HepG2 (cell line): ENCODE measurements at regions not wholly inside any gene's neighbourhood (a gene's known extent, or its start where the extent isn't known, plus 50 kb on each side); places are given as distances from the start of the nearest gene placed in this dataset.

ENCODE experiments used
- ATAC-seq: fragments of 200-7000 bp; cut with Tn5 transposase; 3 replicates; pipeline ENCODE4 v1.9.1; 2020; ENCODE audit warnings: mild to moderate bottlenecking, moderate library complexity
- BruUV-seq: library from RNA; stranded (reverse); fragments of 400-500 nt; replicated peaks from 2 replicates; lab custom pipeline; 2021; lab: Mats Ljungman, UMichigan
- CTCF ChIA-PET: fragments of 300-600 bp; formaldehyde crosslinking; extraction: SDS; loops from one replicate; lab custom pipeline; 2021; ENCODE audit warnings: low total read pairs, inconsistent platforms, low intra/inter-chr PET ratio; lab: Yijun Ruan, JAX
- POLR2A ChIA-PET: fragments of 350-600 bp; sonication (Branson Sonifier 250); formaldehyde crosslinking; loops from one replicate; lab custom pipeline; 2020; ENCODE audit warnings: antibody characterized with exemption, inconsistent platforms; lab: Yijun Ruan, JAX
- DNase-seq: peaks from one replicate; pipeline ENCODE4 v3.0.0-alpha.2; 2015; ENCODE audit warnings: low spot score
- FAIRE-seq: peaks from 3 replicates; lab custom pipeline; 2011; peaks lifted over from hg19 to GRCh38; lab: Jason Lieb, UNC
- H2AFZ ChIP-seq: one replicate; pipeline ENCODE4 v1.6.1; 2011; ENCODE audit warnings: low read length, inconsistent platforms
- H3K27ac ChIP-seq: fragments of 300-600 bp; 3 replicates; pipeline ENCODE4 v1.8.0; 2011; ENCODE audit warnings: mixed run types, mild to moderate bottlenecking, mixed read lengths, low read length, inconsistent platforms; ENCODE audit not compliant: insufficient read depth; ENCODE audit errors: extremely low read length
- H3K27me3 ChIP-seq, 2 experiments: fragments of 200-600 bp in 1 of 2; 2 replicates in 1 of 2; 3 replicates in 1 of 2; pipeline versions ENCODE4 v1.6.0 to v1.8.0; 2011; ENCODE audit warnings: low read length in 2 of 2, mild to moderate bottlenecking in 2 of 2, moderate library complexity in 2 of 2, inconsistent platforms in 1 of 2; ENCODE audit not compliant: insufficient read depth in 2 of 2, control insufficient read depth in 1 of 2
- H3K36me3 ChIP-seq, 2 experiments: fragments of 200-600 bp in 1 of 2; replicated peaks in 1 of 2; 2 replicates in 1 of 2; 3 replicates in 1 of 2; pipeline versions ENCODE4 v1.5.1 to v1.8.0; 2011; ENCODE audit warnings: low read length in 2 of 2, inconsistent platforms in 1 of 2; ENCODE audit not compliant: insufficient read depth in 2 of 2, control insufficient read depth in 1 of 2
- H3K4me1 ChIP-seq: 2 replicates; pipeline ENCODE4 v1.5.1; 2012; ENCODE audit warnings: low read length, inconsistent platforms; ENCODE audit not compliant: insufficient read depth
- H3K4me2 ChIP-seq: 2 replicates; pipeline ENCODE4 v1.6.0; 2011; ENCODE audit warnings: low read depth, low read length, inconsistent platforms
- H3K4me3 ChIP-seq, 3 experiments: fragments of 200-600 bp in 1 of 3; sonication (generic), shearing (Covaris generic) in 1 of 3; replicated peaks in 1 of 3; 2 replicates each; pipeline ENCODE4 v1.5.1; 2011 to 2016; ENCODE audit warnings: low read length in 3 of 3, inconsistent platforms in 2 of 3, low read depth in 2 of 3, mild to moderate bottlenecking in 2 of 3, control low read depth in 1 of 3, mixed read lengths in 1 of 3; ENCODE audit not compliant: insufficient read depth in 1 of 3
- H3K79me2 ChIP-seq: one replicate; pipeline ENCODE4 v1.6.1; 2011; ENCODE audit warnings: low read length, inconsistent platforms; ENCODE audit not compliant: insufficient read depth
- H3K9ac ChIP-seq: 2 replicates; pipeline ENCODE4 v1.6.0; 2011; ENCODE audit warnings: mild to moderate bottlenecking, low read depth, low read length, inconsistent platforms; ENCODE audit not compliant: insufficient read depth
- H3K9me3 ChIP-seq: 2 replicates; pipeline ENCODE4 v1.5.1; 2012; ENCODE audit warnings: mild to moderate bottlenecking, low read length
- H4K20me1 ChIP-seq: 2 replicates; pipeline ENCODE4 v1.6.0; 2011; ENCODE audit warnings: inconsistent platforms, mild to moderate bottlenecking, low read length, moderate library complexity; ENCODE audit not compliant: insufficient read depth
- IRF2 ChIP-seq: IDR thresholded peaks from 2 replicates; pipeline ENCODE4 v1.6.1; 2018; ENCODE audit warnings: missing genetic modification reagents, missing compliant biosample characterization
- KLF6 ChIP-seq: IDR thresholded peaks from 2 replicates; pipeline ENCODE4 v1.8.0; 2016; ENCODE audit warnings: missing biosample characterization, missing genetic modification reagents
- MAFF ChIP-seq: IDR thresholded peaks from 2 replicates; pipeline ENCODE4 v1.6.1; 2011; ENCODE audit warnings: low read depth, low read length, improper control_type of control experiment
- MAFK ChIP-seq, 2 experiments: IDR thresholded peaks in 1 of 2; conservative IDR thresholded peaks in 1 of 2; 2 replicates each; pipeline ENCODE4 v1.6.1; 2011; ENCODE audit warnings: improper control_type of control experiment in 2 of 2, low read length in 2 of 2
- NR2F2 ChIP-seq: IDR thresholded peaks from 2 replicates; pipeline ENCODE4 v1.6.1; 2012; ENCODE audit warnings: low read depth, inconsistent platforms, borderline replicate concordance
- ZBTB38 ChIP-seq: sonication (generic); formaldehyde crosslinking; IDR thresholded peaks from 2 replicates; pipeline ENCODE4 v1.5.1; 2020; ENCODE audit warnings: mild to moderate bottlenecking, missing genetic modification reagents
- ZNF629 ChIP-seq: sonication (generic); formaldehyde crosslinking; conservative IDR thresholded peaks from 2 replicates; pipeline ENCODE4 v1.5.0; 2020; ENCODE audit warnings: missing genetic modification reagents
- WGBS: methylation state at CpG from one replicate; pipeline ENCODE4 v1.1.6; 2017; ENCODE audit warnings: low lambda C conversion rate; 5-methylcytosine and 5-hydroxymethylcytosine counted together
- in situ Hi-C: cut with HindIII; loops from 2 replicates; pipeline ENCODE4 v1.10.0; 2017; ENCODE audit warnings: low pct_unique_long_range_greater_than_20kb; ENCODE audit not compliant: extremely low pct_ligation_motif_present
- intact Hi-C: fragments of 100-400 bp; cut with micrococcal nuclease; formaldehyde crosslinking; loops from one replicate; pipeline ENCODE4 v1.10.0; 2022; ENCODE audit not compliant: unreplicated experiment
- TF ChIP-seq, protein P1 (sequence below): IDR thresholded peaks from 2 replicates; pipeline ENCODE4 v1.6.1; 2012; ENCODE audit warnings: low read depth, low read length, improper control_type of control experiment
- TF ChIP-seq, protein P2 (sequence below): sonication (generic); formaldehyde crosslinking; IDR thresholded peaks from 2 replicates; pipeline ENCODE4 v1.4.0; 2020; ENCODE audit warnings: mild to moderate bottlenecking, missing genetic modification reagents
- TF ChIP-seq, protein P3 (sequence below): IDR thresholded peaks from 2 replicates; pipeline ENCODE4 v1.6.1; 2016; ENCODE audit warnings: mild to moderate bottlenecking

DNA sequence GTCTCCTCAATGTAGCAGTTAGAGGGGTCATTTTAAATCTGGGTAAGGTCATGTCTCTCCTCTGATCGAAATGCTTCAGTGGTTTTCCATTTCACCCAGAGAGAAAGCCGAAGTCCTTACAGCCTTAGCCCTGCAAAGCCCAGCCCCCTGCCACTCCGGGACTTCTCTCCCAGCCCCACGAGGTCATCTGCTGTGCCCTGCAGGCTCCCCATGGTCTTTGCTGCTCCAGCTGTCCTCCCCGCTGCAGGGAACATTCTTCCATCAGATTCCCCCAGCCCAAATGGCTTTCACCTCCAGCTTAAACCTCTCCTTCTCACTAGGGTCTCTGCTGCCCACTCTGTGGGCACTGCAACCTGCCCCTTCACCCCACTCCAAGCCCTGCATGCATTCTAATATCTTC is 626.5 kb downstream of the NPHP4 start (continued):
- TF ChIP-seq IRF2 (CRISPR knock-in tag) (no peak), NR2F2 (no peak), ZBTB38 (no peak), ZNF629 (CRISPR knock-in tag) (no peak), KLF6 (CRISPR knock-in tag) (no peak)
- TF ChIP-seq, protein P1, sequence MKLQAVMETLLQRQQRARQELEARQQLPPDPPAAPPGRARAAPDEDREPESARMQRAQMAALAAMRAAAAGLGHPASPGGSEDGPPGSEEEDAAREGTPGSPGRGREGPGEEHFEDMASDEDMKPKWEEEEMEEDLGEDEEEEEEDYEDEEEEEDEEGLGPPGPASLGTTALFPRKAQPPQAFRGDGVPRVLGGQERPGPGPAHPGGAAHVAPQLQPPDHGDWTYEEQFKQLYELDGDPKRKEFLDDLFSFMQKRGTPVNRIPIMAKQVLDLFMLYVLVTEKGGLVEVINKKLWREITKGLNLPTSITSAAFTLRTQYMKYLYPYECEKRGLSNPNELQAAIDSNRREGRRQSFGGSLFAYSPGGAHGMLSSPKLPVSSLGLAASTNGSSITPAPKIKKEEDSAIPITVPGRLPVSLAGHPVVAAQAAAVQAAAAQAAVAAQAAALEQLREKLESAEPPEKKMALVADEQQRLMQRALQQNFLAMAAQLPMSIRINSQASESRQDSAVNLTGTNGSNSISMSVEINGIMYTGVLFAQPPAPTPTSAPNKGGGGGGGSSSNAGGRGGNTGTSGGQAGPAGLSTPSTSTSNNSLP = no peak
- TF ChIP-seq, protein P2, sequence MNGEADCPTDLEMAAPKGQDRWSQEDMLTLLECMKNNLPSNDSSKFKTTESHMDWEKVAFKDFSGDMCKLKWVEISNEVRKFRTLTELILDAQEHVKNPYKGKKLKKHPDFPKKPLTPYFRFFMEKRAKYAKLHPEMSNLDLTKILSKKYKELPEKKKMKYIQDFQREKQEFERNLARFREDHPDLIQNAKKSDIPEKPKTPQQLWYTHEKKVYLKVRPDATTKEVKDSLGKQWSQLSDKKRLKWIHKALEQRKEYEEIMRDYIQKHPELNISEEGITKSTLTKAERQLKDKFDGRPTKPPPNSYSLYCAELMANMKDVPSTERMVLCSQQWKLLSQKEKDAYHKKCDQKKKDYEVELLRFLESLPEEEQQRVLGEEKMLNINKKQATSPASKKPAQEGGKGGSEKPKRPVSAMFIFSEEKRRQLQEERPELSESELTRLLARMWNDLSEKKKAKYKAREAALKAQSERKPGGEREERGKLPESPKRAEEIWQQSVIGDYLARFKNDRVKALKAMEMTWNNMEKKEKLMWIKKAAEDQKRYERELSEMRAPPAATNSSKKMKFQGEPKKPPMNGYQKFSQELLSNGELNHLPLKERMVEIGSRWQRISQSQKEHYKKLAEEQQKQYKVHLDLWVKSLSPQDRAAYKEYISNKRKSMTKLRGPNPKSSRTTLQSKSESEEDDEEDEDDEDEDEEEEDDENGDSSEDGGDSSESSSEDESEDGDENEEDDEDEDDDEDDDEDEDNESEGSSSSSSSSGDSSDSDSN = no peak

DNA sequence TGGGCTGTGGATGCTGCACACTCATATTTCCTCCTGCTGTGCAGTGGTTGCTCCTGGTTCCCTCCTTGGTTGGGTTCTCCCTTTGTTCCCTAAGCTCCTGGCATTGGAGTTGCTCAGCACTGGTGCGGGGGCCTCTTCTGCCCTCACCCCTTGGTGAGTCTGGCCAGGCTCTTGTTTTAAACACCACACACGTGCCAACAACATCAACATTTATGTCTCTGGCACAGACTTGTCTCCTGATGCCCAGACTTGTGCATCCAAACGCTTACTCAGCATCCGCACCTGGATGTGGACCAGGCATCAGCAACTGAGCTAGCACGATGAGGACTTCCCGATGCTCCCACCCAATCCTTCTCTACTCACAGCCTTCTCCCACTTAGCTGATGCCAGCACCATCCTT is 627.6 kb downstream of the NPHP4 start:
- no peak overlapping the region for H3K4me3 ChIP-seq
- H3K79me2 ChIP-seq = no peaks in the 10 kb centered on the region
- TF ChIP-seq, protein P3, sequence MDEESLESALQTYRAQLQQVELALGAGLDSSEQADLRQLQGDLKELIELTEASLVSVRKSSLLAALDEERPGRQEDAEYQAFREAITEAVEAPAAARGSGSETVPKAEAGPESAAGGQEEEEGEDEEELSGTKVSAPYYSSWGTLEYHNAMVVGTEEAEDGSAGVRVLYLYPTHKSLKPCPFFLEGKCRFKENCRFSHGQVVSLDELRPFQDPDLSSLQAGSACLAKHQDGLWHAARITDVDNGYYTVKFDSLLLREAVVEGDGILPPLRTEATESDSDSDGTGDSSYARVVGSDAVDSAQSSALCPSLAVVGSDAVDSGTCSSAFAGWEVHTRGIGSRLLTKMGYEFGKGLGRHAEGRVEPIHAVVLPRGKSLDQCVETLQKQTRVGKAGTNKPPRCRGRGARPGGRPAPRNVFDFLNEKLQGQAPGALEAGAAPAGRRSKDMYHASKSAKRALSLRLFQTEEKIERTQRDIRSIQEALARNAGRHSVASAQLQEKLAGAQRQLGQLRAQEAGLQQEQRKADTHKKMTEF (CRISPR knock-in tag) = no peak
- TF ChIP-seq MAFK (conservative IDR thresholded peaks at IDR 0.05 in 1 of 2, IDR thresholded peaks at IDR 0.05 in 1 of 2; ENCODE audit: low read length in 2 of 2) (peak in 1 of 2 experiments; percentile 48; a peak in 2 of 4 replicates), MAFF (peak; percentile 29; the same call in 1 of the 2 replicates)
- H3K9me3 ChIP-seq = peaks cover 48% of the 10 kb centered on the region
- ChIA-PET CTCF (no interaction called here), POLR2A (no interaction called here)
- no peak overlapping the region for H3K4me2 ChIP-seq
- no peak for FAIRE-seq
- H3K9ac ChIP-seq = no peak overlapping the region
- H3K4me1 ChIP-seq = no peaks in the 10 kb centered on the region
- no peak overlapping the region for H3K27ac ChIP-seq
- no peak for DNase-seq
- BruUV-seq = no TSS peak
- H4K20me1 ChIP-seq = no peaks in the 10 kb centered on the region
- ATAC-seq = no peak
- intact Hi-C loops (no loop called here), in situ Hi-C loops (no loop called here)
- H2AFZ ChIP-seq = no peak overlapping the region
- no peaks in the 10 kb centered on the region for H3K36me3 ChIP-seq
- no peaks in the 10 kb centered on the region for H3K27me3 ChIP-seq
- 28% methylated on average over 6 of the region's 6 CpGs for WGBS
